ENCODE measurements at regions not wholly inside any gene's neighbourhood (a gene's known extent, or its start where the extent isn't known, plus 50 kb on each side); places are given as distances from the start of the nearest gene placed in this dataset.

- no peak for TF ChIP-seq POLR2A (IDR thresholded peaks at IDR 0.05)
- TF ChIP-seq, protein P1, sequence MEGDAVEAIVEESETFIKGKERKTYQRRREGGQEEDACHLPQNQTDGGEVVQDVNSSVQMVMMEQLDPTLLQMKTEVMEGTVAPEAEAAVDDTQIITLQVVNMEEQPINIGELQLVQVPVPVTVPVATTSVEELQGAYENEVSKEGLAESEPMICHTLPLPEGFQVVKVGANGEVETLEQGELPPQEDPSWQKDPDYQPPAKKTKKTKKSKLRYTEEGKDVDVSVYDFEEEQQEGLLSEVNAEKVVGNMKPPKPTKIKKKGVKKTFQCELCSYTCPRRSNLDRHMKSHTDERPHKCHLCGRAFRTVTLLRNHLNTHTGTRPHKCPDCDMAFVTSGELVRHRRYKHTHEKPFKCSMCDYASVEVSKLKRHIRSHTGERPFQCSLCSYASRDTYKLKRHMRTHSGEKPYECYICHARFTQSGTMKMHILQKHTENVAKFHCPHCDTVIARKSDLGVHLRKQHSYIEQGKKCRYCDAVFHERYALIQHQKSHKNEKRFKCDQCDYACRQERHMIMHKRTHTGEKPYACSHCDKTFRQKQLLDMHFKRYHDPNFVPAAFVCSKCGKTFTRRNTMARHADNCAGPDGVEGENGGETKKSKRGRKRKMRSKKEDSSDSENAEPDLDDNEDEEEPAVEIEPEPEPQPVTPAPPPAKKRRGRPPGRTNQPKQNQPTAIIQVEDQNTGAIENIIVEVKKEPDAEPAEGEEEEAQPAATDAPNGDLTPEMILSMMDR (IDR thresholded peaks at IDR 0.05) = no peak
Observed at GRCh38 chr2:21667638-21668037, 543.9 kb downstream of the TDRD15 start.

All from ovary (tissue), 3 donors.